GM23248 (cell line): ENCODE measurements at regions not wholly inside any gene's neighbourhood (a gene's known extent, or its start where the extent isn't known, plus 50 kb on each side); places are given as distances from the start of the nearest gene placed in this dataset.
A peak's percentile ranks its signal among the peaks of the same experiment; 100 is the strongest.

Source experiments
- DNase-seq: peaks from one replicate; pipeline ENCODE4 v3.0.0-alpha.2; 2015
- H2AFZ ChIP-seq: fragments of 200-600 bp; sonication (generic); 2 replicates; pipeline ENCODE4 v1.6.1; 2016; ENCODE audit warnings: antibody characterized with exemption
- H3F3A ChIP-seq: fragments of 200-600 bp; sonication (generic); 2 replicates; pipeline ENCODE4 v1.6.1; 2016; ENCODE audit warnings: mild to moderate bottlenecking, antibody characterized with exemption, mixed run types; ENCODE audit not compliant: insufficient read depth
- H3K27ac ChIP-seq: fragments of 200-600 bp; sonication (generic); 2 replicates; pipeline ENCODE4 v1.5.1; 2016; ENCODE audit warnings: mild to moderate bottlenecking
- H3K27me3 ChIP-seq: fragments of 200-600 bp; sonication (generic); replicated peaks from 2 replicates; pipeline ENCODE4 v1.6.1; 2016; ENCODE audit warnings: mild to moderate bottlenecking; ENCODE audit not compliant: insufficient read depth
- H3K36me3 ChIP-seq: fragments of 200-600 bp; sonication (generic); 2 replicates; pipeline ENCODE4 v1.6.1; 2016; ENCODE audit warnings: low read depth, mild to moderate bottlenecking
- H3K4me1 ChIP-seq: fragments of 200-600 bp; sonication (generic); 2 replicates; pipeline ENCODE4 v1.6.1; 2016; ENCODE audit warnings: mild to moderate bottlenecking; ENCODE audit not compliant: insufficient read depth
- H3K4me2 ChIP-seq: fragments of 200-600 bp; sonication (generic); one replicate; pipeline ENCODE4 v1.6.1; 2016; ENCODE audit warnings: mild to moderate bottlenecking; ENCODE audit not compliant: unreplicated experiment
- H3K4me3 ChIP-seq: fragments of 200-600 bp; sonication (generic); 2 replicates; pipeline ENCODE4 v1.5.1; 2016; ENCODE audit warnings: mild to moderate bottlenecking
- H3K79me2 ChIP-seq: fragments of 200-600 bp; sonication (generic); 2 replicates; pipeline ENCODE4 v1.6.1; 2016; ENCODE audit warnings: mild to moderate bottlenecking; ENCODE audit not compliant: insufficient read depth
- H3K9ac ChIP-seq: fragments of 200-600 bp; sonication (generic); 2 replicates; pipeline ENCODE4 v1.6.1; 2016; ENCODE audit warnings: mild to moderate bottlenecking
- H3K9me2 ChIP-seq: fragments of 200-600 bp; sonication (generic); 2 replicates; pipeline ENCODE4 v1.6.1; 2016; ENCODE audit warnings: mixed run types, mild to moderate bottlenecking, moderate library complexity; ENCODE audit not compliant: insufficient read depth
- H3K9me3 ChIP-seq: fragments of 200-600 bp; sonication (generic); one replicate; pipeline ENCODE4 v1.6.1; 2017; ENCODE audit warnings: low read depth
- H4K20me1 ChIP-seq: fragments of 200-600 bp; sonication (generic); 2 replicates; pipeline ENCODE4 v1.6.0; 2016; ENCODE audit not compliant: insufficient read depth
- EZH2 ChIP-seq: fragments of 200-600 bp; sonication (generic); IDR thresholded peaks from 2 replicates; pipeline ENCODE4 v1.6.1; 2018; ENCODE audit warnings: antibody characterized with exemption, mild to moderate bottlenecking; ENCODE audit not compliant: insufficient read depth, poor library complexity, severe bottlenecking
- EZH2phosphoT487 ChIP-seq: fragments of 200-600 bp; sonication (generic); IDR thresholded peaks from 2 replicates; pipeline ENCODE4 v1.6.1; 2018; ENCODE audit warnings: antibody characterized with exemption, moderate library complexity, mild to moderate bottlenecking, low read depth; ENCODE audit not compliant: insufficient read depth
- WGBS, 2 experiments: methylation state at CpG; one replicate each; pipeline ENCODE4 v1.1.6; 2015 to 2017; ENCODE audit warnings: low lambda C conversion rate in 2 of 2, low coverage in 1 of 2; ENCODE audit errors: missing lambda C conversion rate in 2 of 2; 5-methylcytosine and 5-hydroxymethylcytosine counted together
- in situ Hi-C: fragments of 300-500 bp; cut with MboI; formaldehyde crosslinking; loops from 2 replicates; pipeline ENCODE4 v1.15.0; 2020

DNA sequence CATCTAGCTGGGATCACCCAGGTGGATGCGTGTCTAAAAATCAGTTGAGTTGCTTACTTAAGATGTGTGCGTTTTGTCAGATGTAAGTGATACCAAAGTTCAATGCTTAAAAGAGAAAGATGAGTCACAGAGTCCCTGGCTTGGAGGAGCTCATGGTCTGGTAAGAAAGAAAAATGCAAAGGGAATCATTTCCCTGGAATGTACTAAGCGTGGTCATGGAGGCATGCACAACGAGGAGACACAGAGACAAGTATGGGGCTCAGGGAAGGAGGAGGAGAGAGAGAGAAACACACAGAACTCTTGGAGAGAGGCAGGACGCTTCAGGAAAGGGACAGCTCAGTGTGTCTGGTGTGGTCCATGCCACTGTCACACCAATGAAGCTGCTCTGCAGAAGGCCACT is 186.9 kb upstream of the GMDS start:
- Histone ChIP-seq H2AFZ (peak overlapping the region; percentile 62), H3K4me1 (peaks cover 30% of the 10 kb centered on the region), H3K27ac (peak overlapping the region; percentile 65), H4K20me1 (no peaks in the 10 kb centered on the region), H3K4me2 (peak overlapping the region; percentile 53), H3K4me3 (0 out of 2 replicates have a peak overlapping the region, but pooled peaks have one; percentile 15), H3K79me2 (no peaks in the 10 kb centered on the region), H3K9me3 (no peaks in the 10 kb centered on the region), H3K9me2 (no peaks in the 10 kb centered on the region), H3K27me3 (no peaks in the 10 kb centered on the region), H3K9ac (no peak overlapping the region), H3K36me3 (no peaks in the 10 kb centered on the region), H3F3A (peaks cover 17% of the 10 kb centered on the region)
- TF ChIP-seq EZH2phosphoT487 (no peak), EZH2 (no peak)
- in situ Hi-C loops, result no loop called here
- DNase-seq, result peak; percentile 95
- WGBS, 2 experiments, result 17 to 27% methylated on average over 5 of the region's 5 CpGs

DNA sequence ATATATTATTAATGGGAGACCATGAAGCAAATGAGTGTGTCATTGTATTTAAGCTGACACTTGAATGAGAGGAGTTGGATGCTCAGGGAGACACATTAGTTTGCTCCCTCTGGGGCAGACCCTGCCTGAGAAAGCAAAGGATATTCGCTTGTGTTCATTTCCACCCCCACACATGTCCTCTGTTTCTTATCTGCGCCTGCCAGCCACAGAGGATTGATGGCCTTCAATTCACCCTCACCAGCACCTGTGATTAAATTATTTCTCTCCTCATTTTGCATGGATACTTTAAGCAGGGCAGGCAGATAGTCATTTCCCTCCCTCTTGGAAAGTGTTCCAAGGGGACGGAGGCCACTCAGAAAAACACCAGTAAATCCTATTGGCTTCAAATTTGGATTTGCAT is 185.2 kb upstream of the GMDS start:
- Histone ChIP-seq H3K79me2 (no peaks in the 10 kb centered on the region), H3F3A (peaks cover 29% of the 10 kb centered on the region), H3K36me3 (no peaks in the 10 kb centered on the region), H3K9me3 (no peaks in the 10 kb centered on the region), H3K9ac (no peak overlapping the region), H3K27me3 (no peaks in the 10 kb centered on the region), H3K27ac (no peak overlapping the region), H2AFZ (no peak overlapping the region), H3K4me3 (no peak overlapping the region), H4K20me1 (no peaks in the 10 kb centered on the region), H3K4me1 (peaks cover 42% of the 10 kb centered on the region), H3K9me2 (no peaks in the 10 kb centered on the region), H3K4me2 (no peak overlapping the region)
- no peak for DNase-seq
- TF ChIP-seq EZH2 (no peak), EZH2phosphoT487 (no peak)
- 55 to 58% methylated on average over 3 of the region's 3 CpGs for WGBS, 2 experiments
- in situ Hi-C loops, result no loop called here

DNA sequence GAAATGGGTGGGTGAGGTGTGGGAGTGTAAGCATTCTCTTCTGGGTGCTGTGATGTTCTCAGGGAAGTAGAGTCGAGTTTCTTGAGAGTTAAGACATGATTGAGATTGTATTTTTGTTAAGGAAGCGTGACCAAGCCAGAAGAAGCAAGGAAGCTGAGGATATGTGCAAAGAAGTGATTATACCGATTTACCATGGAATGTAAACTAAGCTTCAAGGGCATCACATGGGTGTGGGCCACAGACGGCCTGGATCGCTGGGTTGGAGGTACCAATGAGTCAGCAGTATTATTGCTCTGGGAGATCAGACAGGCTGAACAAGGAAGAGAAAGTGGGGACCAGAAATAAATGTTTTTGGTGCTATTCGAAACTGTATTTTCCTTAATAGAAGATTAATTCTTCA is 184.1 kb upstream of the GMDS start:
- H3K9me3 ChIP-seq, result no peaks in the 10 kb centered on the region
- no peaks in the 10 kb centered on the region for H3K27me3 ChIP-seq
- H3K36me3 ChIP-seq, result no peaks in the 10 kb centered on the region
- peak; percentile 57 for DNase-seq
- TF ChIP-seq EZH2phosphoT487 (no peak), EZH2 (no peak)
- no peak overlapping the region for H3K9ac ChIP-seq
- WGBS, 2 experiments, result 35 to 41% methylated on average over 6 of the region's 6 CpGs
- peaks cover 42% of the 10 kb centered on the region for H3K4me1 ChIP-seq
- H3F3A ChIP-seq, result peaks cover 29% of the 10 kb centered on the region
- H3K4me2 ChIP-seq, result peak overlapping the region; percentile 9
- no peaks in the 10 kb centered on the region for H4K20me1 ChIP-seq
- no peak overlapping the region for H3K4me3 ChIP-seq
- no peaks in the 10 kb centered on the region for H3K9me2 ChIP-seq
- in situ Hi-C loops, result no loop called here
- no peaks in the 10 kb centered on the region for H3K79me2 ChIP-seq
- H2AFZ ChIP-seq, result no peak overlapping the region
- H3K27ac ChIP-seq, result peak overlapping the region; percentile 59

DNA sequence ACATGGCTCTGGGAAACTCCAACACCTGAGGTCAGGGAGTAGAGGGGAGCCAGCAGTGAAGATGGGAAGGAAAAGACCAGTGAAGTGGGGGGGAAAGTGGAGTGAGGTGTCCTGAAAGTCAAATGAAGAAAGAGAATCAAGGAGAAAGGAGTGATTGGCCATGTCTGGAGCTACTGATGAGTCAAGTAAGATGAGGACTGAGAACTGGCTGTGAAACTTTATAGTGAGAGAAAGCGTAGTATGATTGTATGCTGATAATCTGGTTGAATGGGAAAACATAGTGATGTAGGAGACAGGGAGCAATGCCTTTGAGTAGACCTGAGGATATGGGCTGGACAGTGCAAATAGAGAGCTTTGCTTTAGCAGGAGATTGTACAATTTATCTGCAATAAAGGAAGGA is 183.6 kb upstream of the GMDS start:
- 82 to 91% methylated on average over 1 of the region's 1 CpG for WGBS, 2 experiments
- H3K9ac ChIP-seq, result no peak overlapping the region
- no peaks in the 10 kb centered on the region for H3K27me3 ChIP-seq
- H3K9me2 ChIP-seq, result no peaks in the 10 kb centered on the region
- H3K27ac ChIP-seq, result peak overlapping the region; percentile 59
- no peaks in the 10 kb centered on the region for H3K79me2 ChIP-seq
- H3F3A ChIP-seq, result peaks cover 29% of the 10 kb centered on the region
- H3K9me3 ChIP-seq, result no peaks in the 10 kb centered on the region
- H2AFZ ChIP-seq, result no peak overlapping the region
- in situ Hi-C loops, result no loop called here
- peaks cover 42% of the 10 kb centered on the region for H3K4me1 ChIP-seq
- TF ChIP-seq EZH2phosphoT487 (no peak), EZH2 (no peak)
- peak overlapping the region; percentile 9 for H3K4me2 ChIP-seq
- no peaks in the 10 kb centered on the region for H4K20me1 ChIP-seq
- H3K4me3 ChIP-seq, result no peak overlapping the region
- peak; percentile 31 for DNase-seq
- no peaks in the 10 kb centered on the region for H3K36me3 ChIP-seq
